ENCODE measurements at regions not wholly inside any gene's neighbourhood (a gene's known extent, or its start where the extent isn't known, plus 50 kb on each side); places are given as distances from the start of the nearest gene placed in this dataset.

- Histone ChIP-seq H3K27ac (no peak overlapping the region), H3K4me3 (no peak overlapping the region), H3K4me1 (ENCODE audit: low read depth) (no peaks in the 10 kb centered on the region), H3K9me3 (ENCODE audit: low read depth) (peaks cover 5% of the 10 kb centered on the region), H3K27me3 (no peaks in the 10 kb centered on the region), H3K36me3 (no peaks in the 10 kb centered on the region)
- DNase-seq (ENCODE audit: low read depth in 1 of 2, low spot score in 1 of 2): no peak
- no peak for TF ChIP-seq CTCF (IDR thresholded peaks at IDR 0.05; ENCODE audit: low read depth, low read length)
Measured at GRCh38 chr15:97350813-97351212, 609.7 kb upstream of the ARRDC4 start.

GRCh38 chr15:97383516-97383915, 577.0 kb upstream of the ARRDC4 start:
- no peak for DNase-seq (ENCODE audit: low read depth in 1 of 2, low spot score in 1 of 2)
- no peaks in the 10 kb centered on the region for H3K27me3 ChIP-seq
- no peak for TF ChIP-seq CTCF (IDR thresholded peaks at IDR 0.05; ENCODE audit: low read depth, low read length)

GRCh38 chr15:97386940-97387339, 573.6 kb upstream of the ARRDC4 start:
- no peaks in the 10 kb centered on the region for H3K27me3 ChIP-seq

More at GRCh38 chr15:97383516-97383915, 577.0 kb upstream of the ARRDC4 start:
- Histone ChIP-seq H3K27ac (no peak overlapping the region), H3K9me3 (ENCODE audit: low read depth) (no peaks in the 10 kb centered on the region), H3K4me1 (ENCODE audit: low read depth) (no peaks in the 10 kb centered on the region), H3K4me3 (no peak overlapping the region), H3K36me3 (no peaks in the 10 kb centered on the region)

GRCh38 chr15:97401195-97401594, 559.3 kb upstream of the ARRDC4 start:
- Histone ChIP-seq H3K27me3 (no peaks in the 10 kb centered on the region), H3K27ac (no peak overlapping the region), H3K36me3 (no peaks in the 10 kb centered on the region), H3K4me1 (ENCODE audit: low read depth) (no peaks in the 10 kb centered on the region), H3K9me3 (ENCODE audit: low read depth) (no peaks in the 10 kb centered on the region), H3K4me3 (no peak overlapping the region)
- TF ChIP-seq CTCF (IDR thresholded peaks at IDR 0.05; ENCODE audit: low read depth, low read length): no peak
- no peak for DNase-seq (ENCODE audit: low read depth in 1 of 2, low spot score in 1 of 2)

More at GRCh38 chr15:97386940-97387339, 573.6 kb upstream of the ARRDC4 start:
- no peak for DNase-seq (ENCODE audit: low read depth in 1 of 2, low spot score in 1 of 2)
- no peaks in the 10 kb centered on the region for H3K4me1 ChIP-seq (ENCODE audit: low read depth)
- TF ChIP-seq CTCF (IDR thresholded peaks at IDR 0.05; ENCODE audit: low read depth, low read length): no peak
- H3K36me3 ChIP-seq: no peaks in the 10 kb centered on the region
- H3K27ac ChIP-seq: no peak overlapping the region
- no peak overlapping the region for H3K4me3 ChIP-seq
- no peaks in the 10 kb centered on the region for H3K9me3 ChIP-seq (ENCODE audit: low read depth)

- Histone ChIP-seq H3K27ac (no peak overlapping the region), H3K27me3 (no peaks in the 10 kb centered on the region), H3K4me1 (ENCODE audit: low read depth) (no peaks in the 10 kb centered on the region), H3K9me3 (ENCODE audit: low read depth) (no peaks in the 10 kb centered on the region), H3K36me3 (no peaks in the 10 kb centered on the region), H3K4me3 (no peak overlapping the region)
- DNase-seq (ENCODE audit: low read depth in 1 of 2, low spot score in 1 of 2): no peak
- no peak for TF ChIP-seq CTCF (IDR thresholded peaks at IDR 0.05; ENCODE audit: low read depth, low read length)
Measured at GRCh38 chr15:97401970-97402369, 558.5 kb upstream of the ARRDC4 start.

GRCh38 chr15:97406841-97407240, 553.7 kb upstream of the ARRDC4 start:
- H3K9me3 ChIP-seq (ENCODE audit: low read depth): no peaks in the 10 kb centered on the region
- no peak for DNase-seq (ENCODE audit: low read depth in 1 of 2, low spot score in 1 of 2)
- no peak overlapping the region for H3K27ac ChIP-seq
- H3K27me3 ChIP-seq: no peaks in the 10 kb centered on the region
- H3K4me3 ChIP-seq: no peak overlapping the region
- H3K36me3 ChIP-seq: no peaks in the 10 kb centered on the region
- TF ChIP-seq CTCF (IDR thresholded peaks at IDR 0.05; ENCODE audit: low read depth, low read length): no peak
- H3K4me1 ChIP-seq (ENCODE audit: low read depth): no peaks in the 10 kb centered on the region
